MM.1S (cell line): ENCODE measurements at regions not wholly inside any gene's neighbourhood (a gene's known extent, or its start where the extent isn't known, plus 50 kb on each side); places are given as distances from the start of the nearest gene placed in this dataset.

Experiments
- CTCF ChIP-seq: fragments of 300-600 bp; sonication (generic); IDR thresholded peaks from 2 replicates; pipeline ENCODE4 v1.5.1; 2016; ENCODE audit warnings: antibody characterized with exemption, low read length, mixed read lengths
- EZH2 ChIP-seq: fragments of 300-600 bp; sonication (generic); optimal IDR thresholded peaks from 2 replicates; pipeline ENCODE3; 2017; ENCODE audit warnings: low read depth, mild to moderate bottlenecking, antibody characterized with exemption, low read length, mixed read lengths
- EZH2phosphoT487 ChIP-seq: fragments of 300-600 bp; sonication (generic); IDR thresholded peaks from 2 replicates; pipeline ENCODE4 v1.6.1; 2018; ENCODE audit warnings: antibody characterized with exemption, low read length

GRCh38 chr4:137647375-137647774 lies 115.1 kb upstream of the PCDH18 start:
- TF ChIP-seq CTCF (peak; percentile 28), EZH2 (no peak), EZH2phosphoT487 (no peak)
